BLaER1 treated with 17β-estradiol and CSF1 and Interleukin-3, amounts not matched to agents 10 nM and 100 nM (cell line): ENCODE measurements at regions not wholly inside any gene's neighbourhood (a gene's known extent, or its start where the extent isn't known, plus 50 kb on each side); places are given as distances from the start of the nearest gene placed in this dataset.

Experiments used
- H3K27ac ChIP-seq, 11 experiments: shearing (Covaris generic); formaldehyde crosslinking; 2 replicates each; pipeline ENCODE4 v1.8.1; 2022
- H3K27me3 ChIP-seq, 11 experiments: shearing (Covaris generic); formaldehyde crosslinking; 2 replicates each; pipeline ENCODE4 v1.8.1; 2022
- H3K36me3 ChIP-seq, 11 experiments: shearing (Covaris generic); formaldehyde crosslinking; 2 replicates each; pipeline ENCODE4 v1.8.1; 2022
- H3K4me1 ChIP-seq, 10 experiments: shearing (Covaris generic); formaldehyde crosslinking; 2 replicates each; pipeline ENCODE4 v1.8.1; 2022
- H3K4me2 ChIP-seq, 11 experiments: shearing (Covaris generic); formaldehyde crosslinking; 2 replicates each; pipeline ENCODE4 v1.8.1; 2022
- H3K4me3 ChIP-seq, 10 experiments: shearing (Covaris generic); formaldehyde crosslinking; 2 replicates each; pipeline ENCODE4 v1.8.1; 2022
- H3K9ac ChIP-seq, 11 experiments: shearing (Covaris generic); formaldehyde crosslinking; 2 replicates each; pipeline ENCODE4 v1.8.1; 2022
- H3K9me3 ChIP-seq, 11 experiments: shearing (Covaris generic); formaldehyde crosslinking; replicated peaks in 1 of 11; 2 replicates each; pipeline ENCODE4 v1.8.1; 2022
- H4K20me1 ChIP-seq, 11 experiments: shearing (Covaris generic); formaldehyde crosslinking; 2 replicates each; pipeline ENCODE4 v1.8.1; 2022
- Cebpa-rat ChIP-seq, 11 experiments: shearing (Covaris generic); IDR thresholded peaks; 2 replicates each; pipeline ENCODE4 v1.8.1; 2022

DNA sequence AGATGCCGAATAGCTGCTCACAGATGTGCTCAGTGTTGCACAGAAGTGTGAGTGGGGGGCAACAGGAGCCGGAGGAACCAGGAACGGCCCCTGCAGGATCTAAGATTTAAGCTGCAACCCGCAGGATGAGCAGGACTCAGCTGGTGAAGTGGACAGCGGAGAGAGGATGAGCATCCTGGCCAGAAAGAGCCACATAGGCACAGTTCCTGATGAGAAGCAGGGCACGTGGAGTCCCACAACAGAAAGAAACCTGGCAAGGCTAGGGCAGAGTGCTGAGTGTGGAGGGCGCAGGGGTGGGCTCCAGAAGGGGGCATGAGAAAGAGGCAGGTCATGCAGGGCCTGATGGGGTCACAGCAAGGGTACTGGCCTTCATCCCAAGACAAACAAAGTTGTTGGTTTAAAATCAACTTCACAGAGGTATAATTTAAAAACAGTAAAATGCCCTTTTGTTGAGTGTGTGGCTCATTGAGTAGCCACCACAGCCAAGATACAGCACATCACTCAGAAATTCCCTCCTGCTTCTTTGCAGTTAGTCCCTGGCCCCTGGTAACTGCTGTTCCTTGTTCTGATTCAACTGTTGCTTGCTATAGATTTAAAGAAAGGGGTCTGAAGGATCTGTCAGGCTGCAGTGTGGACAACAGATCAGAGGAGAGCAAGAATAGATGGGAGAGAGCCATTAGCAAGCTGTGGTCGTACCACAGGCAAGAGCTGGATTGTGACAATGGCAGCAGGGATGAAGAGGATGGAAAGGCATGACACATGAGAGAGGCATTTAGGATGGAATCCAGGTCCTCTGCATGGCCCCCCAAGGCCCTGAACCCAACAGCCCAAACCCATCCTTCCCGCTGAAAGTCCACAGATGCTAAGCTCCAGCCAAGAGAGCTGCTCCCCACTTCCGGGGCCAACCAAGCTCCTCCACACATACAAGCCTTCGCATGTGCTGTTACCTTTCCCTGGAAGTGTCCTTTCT, 53.1 kb upstream of the OSBPL3 start:
- no peaks in the 10 kb centered on the region for H3K36me3 ChIP-seq
- no peak overlapping the region for H3K4me3 ChIP-seq
- no peak overlapping the region for H3K27ac ChIP-seq
- H4K20me1 ChIP-seq: no peaks in the 10 kb centered on the region
- no peak overlapping the region for H3K4me2 ChIP-seq
- peaks cover 21 to 27% (median 22%) of the 10 kb centered on the region in 11 experiments for H3K9me3 ChIP-seq
- H3K27me3 ChIP-seq: no peaks in the 10 kb centered on the region
- H3K9ac ChIP-seq: no peak overlapping the region
- no peak for TF ChIP-seq Cebpa-rat (IDR thresholded peaks at IDR 0.05)
- peaks cover 0 to 4% (median 0%) of the 10 kb centered on the region in 10 experiments; a peak in 1 of 20 replicates for H3K4me1 ChIP-seq

- H3K4me1 ChIP-seq: peaks cover 0 to 4% (median 0%) of the 10 kb centered on the region in 10 experiments; a peak in 1 of 20 replicates
- no peaks in the 10 kb centered on the region for H3K27me3 ChIP-seq
- H3K27ac ChIP-seq: no peak overlapping the region
- H3K9ac ChIP-seq: no peak overlapping the region
- peaks cover 15 to 19% (median 17%) of the 10 kb centered on the region in 11 experiments for H3K9me3 ChIP-seq
- no peaks in the 10 kb centered on the region for H4K20me1 ChIP-seq
- H3K4me3 ChIP-seq: no peak overlapping the region
- no peak overlapping the region for H3K4me2 ChIP-seq
- H3K36me3 ChIP-seq: no peaks in the 10 kb centered on the region
- TF ChIP-seq Cebpa-rat (IDR thresholded peaks at IDR 0.05): no peak
Measured at GRCh38 chr7:25031432-25031831, 51.5 kb upstream of the OSBPL3 start.

DNA sequence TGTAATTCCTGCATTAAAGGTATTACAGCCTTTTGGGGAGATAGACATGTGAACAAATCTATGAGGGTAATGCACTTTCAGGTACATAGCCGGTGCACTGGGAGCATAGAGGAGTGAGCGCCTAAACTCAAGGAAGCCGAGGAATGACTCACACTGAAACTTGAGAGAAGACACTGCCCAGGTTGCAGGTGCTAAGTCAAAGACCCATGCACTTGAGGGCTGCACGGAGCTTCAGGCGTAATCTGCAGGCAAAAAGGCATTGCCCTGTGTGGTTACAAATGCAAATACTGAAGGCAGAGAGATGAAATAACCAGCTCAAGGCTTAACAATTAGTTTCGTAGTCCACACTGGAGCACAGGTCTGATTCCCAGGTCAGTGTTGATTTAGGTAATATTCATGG, 51.0 kb upstream of the OSBPL3 start:
- H3K36me3 ChIP-seq: no peaks in the 10 kb centered on the region

More for the DNA sequence above, 51.0 kb upstream of the OSBPL3 start:
- H3K4me1 ChIP-seq: peaks cover 0 to 4% (median 0%) of the 10 kb centered on the region in 10 experiments; a peak in 1 of 20 replicates
- H3K4me2 ChIP-seq: no peak overlapping the region
- H3K27me3 ChIP-seq: no peaks in the 10 kb centered on the region
- no peak overlapping the region for H3K9ac ChIP-seq
- TF ChIP-seq Cebpa-rat (IDR thresholded peaks at IDR 0.05): no peak
- no peak overlapping the region for H3K27ac ChIP-seq
- no peaks in the 10 kb centered on the region for H4K20me1 ChIP-seq
- peaks cover 11 to 15% (median 13%) of the 10 kb centered on the region in 11 experiments for H3K9me3 ChIP-seq
- no peak overlapping the region for H3K4me3 ChIP-seq
